ENCODE measurements at regions not wholly inside any gene's neighbourhood (a gene's known extent, or its start where the extent isn't known, plus 50 kb on each side); places are given as distances from the start of the nearest gene placed in this dataset.
"Not testable (repeated sequence)": the region's sequence is repeated elsewhere in the genome, so short reads cannot be mapped to it uniquely, and the experiment has no call there.

DNA sequence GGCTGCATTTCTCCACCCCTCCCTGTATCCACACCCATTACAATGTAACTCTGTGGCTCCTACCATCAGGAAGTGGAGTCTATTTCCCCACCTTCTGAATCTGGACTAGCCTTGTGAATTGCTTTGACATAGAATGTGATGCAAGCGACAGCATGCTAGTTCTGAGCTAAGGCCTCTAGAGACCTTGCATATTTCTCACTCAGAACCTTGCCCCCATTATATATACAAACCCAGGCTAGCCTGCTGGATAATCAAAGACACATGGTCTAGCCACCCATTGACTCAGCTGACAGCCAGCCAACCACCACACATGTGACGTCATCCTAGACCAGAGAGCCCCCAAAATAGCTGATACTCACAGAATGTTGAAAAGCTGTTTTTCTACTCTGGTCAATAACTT lies 77.9 kb downstream of the CCDC71L start:
- H3K9me1 ChIP-seq (ENCODE audit: control insufficient read depth, extremely low read depth, insufficient read depth, low read length), result no peaks in the 10 kb centered on the region
- H3K27me3 ChIP-seq (ENCODE audit: control insufficient read depth, extremely low read depth, insufficient read depth, low read length), result no peaks in the 10 kb centered on the region
- H3K4me3 ChIP-seq (ENCODE audit: control insufficient read depth in 2 of 3, extremely low read depth in 1 of 3, insufficient read depth in 2 of 3, low read depth in 1 of 3, low read length in 3 of 3), result no peak overlapping the region
- dilution Hi-C loops (cut with MboI; ENCODE audit: extremely low pct_ligation_motif_present, low sequenced_read_pairs), result no loop called here
- FAIRE-seq, result no peak
- DNase-seq (ENCODE audit: low read depth, low spot score), result no peak
- no peaks in the 10 kb centered on the region for H3K4me1 ChIP-seq (ENCODE audit: control insufficient read depth, extremely low read depth, insufficient read depth, low read length)
- H3K9me3 ChIP-seq (ENCODE audit: control insufficient read depth, low read depth, low read length), result no peaks in the 10 kb centered on the region
- no peak overlapping the region for H3K27ac ChIP-seq (ENCODE audit: control insufficient read depth, insufficient read depth, low read length)
- TF ChIP-seq, protein P1, sequence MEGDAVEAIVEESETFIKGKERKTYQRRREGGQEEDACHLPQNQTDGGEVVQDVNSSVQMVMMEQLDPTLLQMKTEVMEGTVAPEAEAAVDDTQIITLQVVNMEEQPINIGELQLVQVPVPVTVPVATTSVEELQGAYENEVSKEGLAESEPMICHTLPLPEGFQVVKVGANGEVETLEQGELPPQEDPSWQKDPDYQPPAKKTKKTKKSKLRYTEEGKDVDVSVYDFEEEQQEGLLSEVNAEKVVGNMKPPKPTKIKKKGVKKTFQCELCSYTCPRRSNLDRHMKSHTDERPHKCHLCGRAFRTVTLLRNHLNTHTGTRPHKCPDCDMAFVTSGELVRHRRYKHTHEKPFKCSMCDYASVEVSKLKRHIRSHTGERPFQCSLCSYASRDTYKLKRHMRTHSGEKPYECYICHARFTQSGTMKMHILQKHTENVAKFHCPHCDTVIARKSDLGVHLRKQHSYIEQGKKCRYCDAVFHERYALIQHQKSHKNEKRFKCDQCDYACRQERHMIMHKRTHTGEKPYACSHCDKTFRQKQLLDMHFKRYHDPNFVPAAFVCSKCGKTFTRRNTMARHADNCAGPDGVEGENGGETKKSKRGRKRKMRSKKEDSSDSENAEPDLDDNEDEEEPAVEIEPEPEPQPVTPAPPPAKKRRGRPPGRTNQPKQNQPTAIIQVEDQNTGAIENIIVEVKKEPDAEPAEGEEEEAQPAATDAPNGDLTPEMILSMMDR (optimal IDR thresholded peaks at IDR 0.05 in 1 of 3, IDR thresholded peaks at IDR 0.05 in 1 of 3, conservative IDR thresholded peaks at IDR 0.05 in 1 of 3; ENCODE audit: extremely low read depth in 1 of 3, insufficient read depth in 2 of 3, low read length in 3 of 3), result no peak
- TF ChIP-seq EZH2 (IDR thresholded peaks at IDR 0.05; ENCODE audit: low read length), result no peak
- no peaks in the 10 kb centered on the region for H3K79me2 ChIP-seq (ENCODE audit: control insufficient read depth, insufficient read depth, low read length)
- H3K36me3 ChIP-seq (ENCODE audit: control insufficient read depth in 2 of 2, extremely low read depth in 1 of 2, insufficient read depth in 2 of 2, low read length in 2 of 2), result no peaks in the 10 kb centered on the region
- H4K20me1 ChIP-seq (ENCODE audit: control insufficient read depth, extremely low read depth, insufficient read depth, low read length), result no peaks in the 10 kb centered on the region
- H3K9ac ChIP-seq (ENCODE audit: control insufficient read depth, extremely low read depth, insufficient read depth, low read length), result no peak overlapping the region
- H3K4me2 ChIP-seq (ENCODE audit: control insufficient read depth, extremely low read depth, insufficient read depth, low read depth, low read length), result no peak overlapping the region
- H2AFZ ChIP-seq (ENCODE audit: control insufficient read depth, low read length), result no peak overlapping the region

DNA sequence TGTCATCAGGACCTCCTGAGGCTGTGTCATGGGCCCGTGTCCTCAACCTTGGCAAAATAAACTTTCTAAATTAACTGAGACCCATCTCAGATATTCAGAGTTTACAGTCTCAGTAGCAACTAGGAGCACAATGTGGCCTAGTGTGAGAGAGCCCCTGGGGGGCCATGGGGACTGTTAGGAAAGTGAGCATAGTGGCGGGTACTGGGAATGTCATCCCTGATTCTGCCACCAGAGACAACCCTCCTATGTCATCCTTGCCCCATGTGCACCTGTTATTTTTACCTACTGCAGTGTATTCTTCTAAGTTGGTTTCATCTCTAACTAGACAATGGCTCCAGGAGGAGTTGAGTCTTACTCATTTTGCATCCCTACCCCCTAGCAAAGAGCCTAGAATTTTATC lies 78.6 kb downstream of the CCDC71L start:
- dilution Hi-C loops (cut with MboI; ENCODE audit: extremely low pct_ligation_motif_present, low sequenced_read_pairs), result no loop called here
- H3K4me1 ChIP-seq (ENCODE audit: control insufficient read depth, extremely low read depth, insufficient read depth, low read length), result no peaks in the 10 kb centered on the region
- H3K4me2 ChIP-seq (ENCODE audit: control insufficient read depth, extremely low read depth, insufficient read depth, low read depth, low read length), result no peak overlapping the region
- H3K9me3 ChIP-seq (ENCODE audit: control insufficient read depth, low read depth, low read length), result no peaks in the 10 kb centered on the region
- H3K27ac ChIP-seq (ENCODE audit: control insufficient read depth, insufficient read depth, low read length), result no peak overlapping the region
- no peak overlapping the region for H3K9ac ChIP-seq (ENCODE audit: control insufficient read depth, extremely low read depth, insufficient read depth, low read length)
- H2AFZ ChIP-seq (ENCODE audit: control insufficient read depth, low read length), result no peak overlapping the region
- DNase-seq (ENCODE audit: low read depth, low spot score) (no peak), FAIRE-seq (no peak)
- TF ChIP-seq, protein P1 (optimal IDR thresholded peaks at IDR 0.05 in 1 of 3, IDR thresholded peaks at IDR 0.05 in 1 of 3, conservative IDR thresholded peaks at IDR 0.05 in 1 of 3; ENCODE audit: extremely low read depth in 1 of 3, insufficient read depth in 2 of 3, low read length in 3 of 3), result no peak
- TF ChIP-seq EZH2 (IDR thresholded peaks at IDR 0.05; ENCODE audit: low read length), result no peak
- H3K27me3 ChIP-seq (ENCODE audit: control insufficient read depth, extremely low read depth, insufficient read depth, low read length), result no peaks in the 10 kb centered on the region
- no peaks in the 10 kb centered on the region for H3K36me3 ChIP-seq (ENCODE audit: control insufficient read depth in 2 of 2, extremely low read depth in 1 of 2, insufficient read depth in 2 of 2, low read length in 2 of 2)
- no peaks in the 10 kb centered on the region for H3K79me2 ChIP-seq (ENCODE audit: control insufficient read depth, insufficient read depth, low read length)
- H4K20me1 ChIP-seq (ENCODE audit: control insufficient read depth, extremely low read depth, insufficient read depth, low read length), result no peaks in the 10 kb centered on the region
- no peak overlapping the region for H3K4me3 ChIP-seq (ENCODE audit: control insufficient read depth in 2 of 3, extremely low read depth in 1 of 3, insufficient read depth in 2 of 3, low read depth in 1 of 3, low read length in 3 of 3)
- H3K9me1 ChIP-seq (ENCODE audit: control insufficient read depth, extremely low read depth, insufficient read depth, low read length), result no peaks in the 10 kb centered on the region

DNA sequence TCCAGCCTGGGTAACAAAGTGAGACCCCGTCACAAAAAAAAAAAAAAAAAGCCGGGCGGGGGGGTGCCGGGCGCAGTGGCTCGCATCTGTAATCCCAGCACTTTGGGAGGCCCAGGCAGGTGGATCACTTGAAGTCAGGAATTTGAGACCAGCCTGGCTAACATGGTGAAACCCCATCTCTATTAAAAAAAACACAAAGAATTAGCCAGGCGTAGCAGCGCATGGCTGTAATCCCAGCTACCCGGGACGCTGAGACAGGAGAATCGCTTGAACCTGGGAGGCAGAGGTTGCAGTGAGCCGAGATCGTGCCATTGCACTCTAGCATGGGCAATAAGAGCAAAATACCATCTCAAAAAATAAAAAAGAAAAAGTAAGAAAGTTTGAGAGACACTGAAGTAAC lies 81.9 kb downstream of the CCDC71L start:
- H3K4me2 ChIP-seq (ENCODE audit: control insufficient read depth, extremely low read depth, insufficient read depth, low read depth, low read length); H3K9ac ChIP-seq (ENCODE audit: control insufficient read depth, extremely low read depth, insufficient read depth, low read length); H3K36me3 ChIP-seq (ENCODE audit: control insufficient read depth in 2 of 2, extremely low read depth in 1 of 2, insufficient read depth in 2 of 2, low read length in 2 of 2); H3K79me2 ChIP-seq (ENCODE audit: control insufficient read depth, insufficient read depth, low read length); FAIRE-seq; dilution Hi-C loops (cut with MboI; ENCODE audit: extremely low pct_ligation_motif_present, low sequenced_read_pairs); H3K27ac ChIP-seq (ENCODE audit: control insufficient read depth, insufficient read depth, low read length); H3K4me1 ChIP-seq (ENCODE audit: control insufficient read depth, extremely low read depth, insufficient read depth, low read length); H3K4me3 ChIP-seq (ENCODE audit: control insufficient read depth in 2 of 3, extremely low read depth in 1 of 3, insufficient read depth in 2 of 3, low read depth in 1 of 3, low read length in 3 of 3); H4K20me1 ChIP-seq (ENCODE audit: control insufficient read depth, extremely low read depth, insufficient read depth, low read length); H2AFZ ChIP-seq (ENCODE audit: control insufficient read depth, low read length); H3K9me1 ChIP-seq (ENCODE audit: control insufficient read depth, extremely low read depth, insufficient read depth, low read length); H3K27me3 ChIP-seq (ENCODE audit: control insufficient read depth, extremely low read depth, insufficient read depth, low read length); DNase-seq (ENCODE audit: low read depth, low spot score); H3K9me3 ChIP-seq (ENCODE audit: control insufficient read depth, low read depth, low read length): not testable (repeated sequence)
